ENCODE measurements at regions not wholly inside any gene's neighbourhood (a gene's known extent, or its start where the extent isn't known, plus 50 kb on each side); places are given as distances from the start of the nearest gene placed in this dataset.

DNA sequence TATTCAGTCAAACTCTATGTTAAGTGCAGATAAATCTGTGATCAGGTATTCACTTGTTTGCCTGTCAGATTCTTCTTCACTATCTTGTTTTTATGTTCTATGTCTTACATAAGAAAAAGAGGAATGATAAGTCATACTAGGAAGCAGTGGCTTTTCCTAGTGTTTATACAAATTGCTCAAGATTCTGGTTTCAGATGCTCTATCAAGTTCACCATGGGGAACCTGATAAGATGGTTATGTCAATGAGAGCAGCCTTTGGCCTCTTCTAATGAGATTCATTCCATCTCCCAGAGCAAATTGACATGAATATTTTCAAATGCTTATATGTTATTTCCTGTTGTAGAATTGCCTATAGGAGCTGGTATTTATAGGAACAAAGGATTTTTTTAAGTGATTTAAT lies 218.8 kb upstream of the TMPRSS15 start:
- H3K4me3 ChIP-seq (ENCODE audit: low read depth, low read length): no peak overlapping the region
- DNase-seq (ENCODE audit: low read depth): no peak
- TF ChIP-seq, protein P1, sequence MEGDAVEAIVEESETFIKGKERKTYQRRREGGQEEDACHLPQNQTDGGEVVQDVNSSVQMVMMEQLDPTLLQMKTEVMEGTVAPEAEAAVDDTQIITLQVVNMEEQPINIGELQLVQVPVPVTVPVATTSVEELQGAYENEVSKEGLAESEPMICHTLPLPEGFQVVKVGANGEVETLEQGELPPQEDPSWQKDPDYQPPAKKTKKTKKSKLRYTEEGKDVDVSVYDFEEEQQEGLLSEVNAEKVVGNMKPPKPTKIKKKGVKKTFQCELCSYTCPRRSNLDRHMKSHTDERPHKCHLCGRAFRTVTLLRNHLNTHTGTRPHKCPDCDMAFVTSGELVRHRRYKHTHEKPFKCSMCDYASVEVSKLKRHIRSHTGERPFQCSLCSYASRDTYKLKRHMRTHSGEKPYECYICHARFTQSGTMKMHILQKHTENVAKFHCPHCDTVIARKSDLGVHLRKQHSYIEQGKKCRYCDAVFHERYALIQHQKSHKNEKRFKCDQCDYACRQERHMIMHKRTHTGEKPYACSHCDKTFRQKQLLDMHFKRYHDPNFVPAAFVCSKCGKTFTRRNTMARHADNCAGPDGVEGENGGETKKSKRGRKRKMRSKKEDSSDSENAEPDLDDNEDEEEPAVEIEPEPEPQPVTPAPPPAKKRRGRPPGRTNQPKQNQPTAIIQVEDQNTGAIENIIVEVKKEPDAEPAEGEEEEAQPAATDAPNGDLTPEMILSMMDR (conservative IDR thresholded peaks at IDR 0.05; ENCODE audit: low read depth, low read length): no peak

DNA sequence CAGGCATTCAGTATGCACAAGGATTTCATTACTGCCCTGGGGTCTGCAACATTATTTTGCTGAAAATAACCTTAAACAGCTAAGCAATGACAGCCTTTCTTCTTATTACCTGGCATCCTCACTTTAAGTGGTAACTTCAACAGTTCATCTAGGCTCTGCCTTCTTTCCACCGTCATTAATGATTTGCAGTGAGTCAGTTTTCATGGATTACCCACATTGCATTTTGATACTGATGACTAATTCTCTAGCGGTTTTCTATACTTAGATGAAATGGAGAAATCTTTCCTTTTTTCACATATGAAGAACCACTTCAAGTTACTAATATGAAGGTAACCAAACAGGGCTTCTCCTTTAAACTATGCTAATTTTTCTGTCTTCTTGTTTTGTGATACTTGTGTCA lies 226.9 kb upstream of the TMPRSS15 start:
- H3K4me3 ChIP-seq (ENCODE audit: low read depth, low read length): no peak overlapping the region
- TF ChIP-seq, protein P1 (conservative IDR thresholded peaks at IDR 0.05; ENCODE audit: low read depth, low read length): no peak
- DNase-seq (ENCODE audit: low read depth): no peak

DNA sequence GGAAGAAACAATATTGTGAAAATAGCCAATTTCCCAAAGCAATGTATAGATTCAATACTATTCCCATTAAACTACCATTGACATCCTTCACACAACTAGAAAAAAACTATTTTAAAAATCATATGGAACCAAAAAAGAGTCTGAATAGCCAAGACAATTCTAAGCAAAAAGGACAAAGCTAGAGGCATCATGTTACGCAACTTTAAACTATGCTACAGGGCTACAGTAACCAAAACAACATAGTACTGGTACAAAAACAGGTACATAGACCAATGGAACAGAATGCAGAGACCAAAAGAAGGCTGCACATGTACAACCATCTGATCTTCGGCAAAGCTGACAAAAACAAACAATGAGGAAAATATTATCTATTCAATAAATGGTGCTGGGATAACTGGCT lies 233.3 kb upstream of the TMPRSS15 start:
- H3K4me3 ChIP-seq (ENCODE audit: low read depth, low read length): no peak overlapping the region
- no peak for DNase-seq (ENCODE audit: low read depth)
- TF ChIP-seq, protein P1 (conservative IDR thresholded peaks at IDR 0.05; ENCODE audit: low read depth, low read length): no peak

DNA sequence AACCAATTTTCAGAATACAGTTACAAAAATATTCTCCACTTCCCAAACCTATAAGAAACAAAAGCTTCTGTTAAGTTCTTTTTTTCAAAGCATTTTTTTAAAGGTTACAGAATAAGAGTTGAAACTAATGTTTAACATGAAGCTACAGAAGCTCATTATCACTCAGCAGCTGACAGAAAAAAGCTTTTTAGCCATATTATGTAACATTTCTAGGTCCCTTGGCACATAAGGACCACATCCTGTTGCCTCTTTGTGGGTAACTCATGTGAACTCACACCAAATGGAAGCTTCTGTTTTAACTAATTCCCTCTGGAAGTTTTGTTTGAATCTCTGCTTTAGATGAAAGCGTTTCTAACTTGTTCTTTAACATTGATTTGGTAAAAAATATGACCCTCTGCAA lies 242.5 kb upstream of the TMPRSS15 start:
- no peak overlapping the region for H3K4me3 ChIP-seq (ENCODE audit: low read depth, low read length)
- DNase-seq (ENCODE audit: low read depth): no peak
- TF ChIP-seq, protein P1 (conservative IDR thresholded peaks at IDR 0.05; ENCODE audit: low read depth, low read length): no peak

DNA sequence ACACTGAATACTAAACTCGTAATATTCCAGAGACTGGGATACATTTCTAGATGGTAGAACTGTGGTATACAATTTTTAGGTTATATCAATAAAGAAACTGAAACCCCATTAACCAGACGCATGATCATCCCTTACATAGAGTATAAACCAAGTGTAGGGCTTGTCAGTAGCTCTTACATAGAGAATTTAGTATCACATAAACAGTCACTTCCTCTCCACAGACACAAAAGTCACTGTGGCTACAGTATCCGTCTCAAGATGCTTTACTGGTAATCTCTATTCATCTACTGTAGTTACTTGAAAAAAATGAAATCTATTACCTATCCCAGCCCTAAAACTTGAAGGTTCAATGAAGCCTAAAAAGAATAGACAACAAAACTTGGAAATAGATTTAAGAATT lies 252.3 kb upstream of the TMPRSS15 start:
- DNase-seq (ENCODE audit: low read depth): no peak
- TF ChIP-seq, protein P1 (conservative IDR thresholded peaks at IDR 0.05; ENCODE audit: low read depth, low read length): no peak

DNA sequence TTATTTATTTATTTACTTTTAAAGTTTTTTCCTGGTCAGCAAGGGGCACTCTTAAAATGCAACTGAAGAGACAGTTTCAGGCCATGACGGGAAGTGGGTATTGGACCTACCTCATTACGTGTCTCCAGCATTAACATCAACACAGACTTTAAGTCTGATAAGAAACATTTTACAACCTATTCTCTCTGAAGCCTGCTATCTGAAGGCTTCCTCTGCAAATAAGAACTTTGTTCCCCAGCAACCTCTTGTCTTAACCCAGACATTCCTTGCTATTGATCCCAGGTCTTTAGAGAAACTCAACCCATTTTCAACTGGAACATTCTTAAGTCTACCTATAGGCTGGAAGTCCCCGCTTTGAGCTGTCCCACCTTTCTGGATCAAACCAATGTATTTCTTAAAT lies 258.3 kb upstream of the TMPRSS15 start:
- DNase-seq (ENCODE audit: low read depth): no peak
- H3K4me3 ChIP-seq (ENCODE audit: low read depth, low read length): no peak overlapping the region
- TF ChIP-seq, protein P1 (conservative IDR thresholded peaks at IDR 0.05; ENCODE audit: low read depth, low read length): no peak

More for the DNA sequence above, 252.3 kb upstream of the TMPRSS15 start:
- H3K4me3 ChIP-seq (ENCODE audit: low read depth, low read length): no peak overlapping the region

DNA sequence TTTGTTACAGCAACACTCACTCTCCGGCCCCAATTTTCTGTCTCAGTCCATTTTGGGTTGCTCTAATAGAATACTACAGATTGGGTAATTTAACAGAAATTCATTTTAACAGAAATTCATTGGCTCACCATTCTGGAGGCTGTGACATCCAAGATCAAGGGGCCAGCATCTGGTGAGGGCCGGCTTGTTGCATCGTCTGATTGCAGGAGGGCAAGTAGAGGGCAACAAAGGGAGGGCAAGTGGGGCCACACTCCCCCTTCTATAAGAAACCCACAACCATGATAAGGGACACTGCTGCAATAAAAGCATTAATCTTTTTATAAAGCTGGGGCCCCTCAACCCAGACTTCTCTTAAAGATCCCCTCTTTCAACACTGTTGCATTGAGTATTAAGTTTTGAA lies 260.1 kb upstream of the TMPRSS15 start:
- DNase-seq (ENCODE audit: low read depth): no peak
- H3K4me3 ChIP-seq (ENCODE audit: low read depth, low read length): no peak overlapping the region
- TF ChIP-seq, protein P1 (conservative IDR thresholded peaks at IDR 0.05; ENCODE audit: low read depth, low read length): no peak

All from epithelial cell of proximal tubule (primary cell).